HG02571 (cell line): ENCODE measurements at regions not wholly inside any gene's neighbourhood (a gene's known extent, or its start where the extent isn't known, plus 50 kb on each side); places are given as distances from the start of the nearest gene placed in this dataset.

Experiments
- ATAC-seq: cut with Tn5 transposase; IDR thresholded peaks from one replicate; pipeline ENCODE4 v1.9.1; 2021; ENCODE audit warnings: mild to moderate bottlenecking, moderate library complexity; ENCODE audit not compliant: unreplicated experiment

GRCh38 chr4:159443975-159444374 lies 341.1 kb downstream of the RAPGEF2 start:
- no peak for ATAC-seq

GRCh38 chr4:159444678-159445077 lies 341.8 kb downstream of the RAPGEF2 start:
- ATAC-seq: no peak

GRCh38 chr4:159445692-159446091 lies 342.8 kb downstream of the RAPGEF2 start:
- ATAC-seq: no peak

GRCh38 chr4:159446266-159446976 lies 343.5 kb downstream of the RAPGEF2 start:
- peak; percentile 100 for ATAC-seq

GRCh38 chr4:159447296-159447695 lies 344.4 kb downstream of the RAPGEF2 start:
- no peak for ATAC-seq

- no peak for ATAC-seq
Measured at GRCh38 chr4:159451006-159451405, 348.1 kb downstream of the RAPGEF2 start.

- no peak for ATAC-seq
Measured at GRCh38 chr4:159455675-159456237, 352.9 kb downstream of the RAPGEF2 start.

DNA sequence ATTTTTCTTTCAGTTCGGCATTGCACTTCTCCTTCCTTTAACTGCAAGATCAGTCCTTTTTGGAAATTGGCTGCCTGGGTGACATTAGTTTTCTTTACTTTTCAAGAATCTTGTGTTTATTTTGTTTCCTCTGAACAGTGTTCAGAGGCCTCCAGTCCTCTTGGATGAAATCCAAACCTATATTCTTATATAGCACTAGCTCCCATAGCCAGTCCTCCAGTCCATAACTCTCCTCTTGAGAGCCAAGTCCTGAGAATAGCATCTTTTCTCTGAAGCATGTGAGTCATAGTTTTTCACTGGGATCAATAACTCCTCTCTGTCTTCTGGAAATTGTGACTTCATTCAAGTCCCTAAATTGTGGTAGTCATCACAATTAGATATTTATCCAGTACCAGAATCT lies 357.5 kb downstream of the RAPGEF2 start:
- no peak for ATAC-seq

- no peak for ATAC-seq
Measured at GRCh38 chr4:159463235-159463634, 360.4 kb downstream of the RAPGEF2 start.

DNA sequence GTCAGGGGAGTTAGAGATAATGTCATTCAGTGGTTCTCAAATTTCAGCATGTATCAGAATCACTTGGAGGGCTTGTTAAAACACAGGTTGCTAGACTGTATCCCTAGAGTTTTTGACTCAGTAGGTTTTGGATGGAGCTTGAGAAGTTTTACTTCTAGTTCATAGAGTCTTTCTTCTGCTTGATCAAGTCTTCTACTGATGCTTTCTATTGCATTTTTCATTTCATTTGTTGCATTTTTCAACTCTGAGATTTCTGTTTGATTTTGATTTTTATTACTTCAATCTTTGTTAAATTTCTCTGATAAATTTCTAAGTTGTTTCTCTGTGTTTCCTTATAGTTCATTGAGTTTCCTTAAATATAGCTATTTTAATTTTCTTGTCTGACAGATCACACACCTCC lies 361.4 kb downstream of the RAPGEF2 start:
- no peak for ATAC-seq

DNA sequence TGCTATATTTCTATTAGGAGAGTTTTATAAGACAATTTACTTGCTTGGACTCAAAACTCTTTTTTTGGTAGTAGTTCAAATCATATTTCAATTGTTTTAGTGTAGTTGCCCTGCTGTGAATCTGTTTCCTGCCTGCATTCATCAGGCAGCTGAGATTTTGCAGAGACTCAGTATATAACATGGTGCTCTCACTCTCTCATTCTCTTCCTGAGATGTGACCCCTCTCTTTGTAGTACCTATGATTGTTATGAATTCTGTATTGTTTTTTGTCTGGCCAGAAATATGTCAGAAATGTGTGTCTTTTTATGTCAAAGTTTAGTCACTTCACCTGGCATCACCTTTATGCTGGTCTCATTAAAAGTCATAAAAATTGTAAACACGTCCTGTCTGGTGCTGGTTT lies 374.0 kb downstream of the RAPGEF2 start:
- ATAC-seq: no peak

GRCh38 chr4:159480826-159481225 lies 377.9 kb downstream of the RAPGEF2 start:
- ATAC-seq: no peak

DNA sequence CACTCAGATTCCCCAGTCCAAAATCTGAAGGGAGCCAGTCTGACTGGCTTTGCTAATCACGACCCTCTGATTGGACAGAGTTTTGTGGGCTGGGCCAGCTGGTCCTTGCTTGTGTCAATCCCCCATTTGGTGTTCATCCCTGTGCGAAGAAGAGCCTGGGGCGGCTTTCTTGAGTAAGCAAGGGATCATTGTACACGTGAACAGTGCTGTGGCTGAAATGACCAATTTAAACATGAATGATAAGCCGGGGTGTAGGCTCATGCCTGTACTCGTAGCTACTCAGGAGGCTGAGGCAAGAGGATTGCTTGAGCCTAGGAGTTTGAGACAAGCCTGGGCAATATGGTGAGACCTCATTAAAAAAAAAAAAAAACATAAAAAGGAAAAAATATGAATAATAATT lies 379.1 kb downstream of the RAPGEF2 start:
- ATAC-seq: no peak

DNA sequence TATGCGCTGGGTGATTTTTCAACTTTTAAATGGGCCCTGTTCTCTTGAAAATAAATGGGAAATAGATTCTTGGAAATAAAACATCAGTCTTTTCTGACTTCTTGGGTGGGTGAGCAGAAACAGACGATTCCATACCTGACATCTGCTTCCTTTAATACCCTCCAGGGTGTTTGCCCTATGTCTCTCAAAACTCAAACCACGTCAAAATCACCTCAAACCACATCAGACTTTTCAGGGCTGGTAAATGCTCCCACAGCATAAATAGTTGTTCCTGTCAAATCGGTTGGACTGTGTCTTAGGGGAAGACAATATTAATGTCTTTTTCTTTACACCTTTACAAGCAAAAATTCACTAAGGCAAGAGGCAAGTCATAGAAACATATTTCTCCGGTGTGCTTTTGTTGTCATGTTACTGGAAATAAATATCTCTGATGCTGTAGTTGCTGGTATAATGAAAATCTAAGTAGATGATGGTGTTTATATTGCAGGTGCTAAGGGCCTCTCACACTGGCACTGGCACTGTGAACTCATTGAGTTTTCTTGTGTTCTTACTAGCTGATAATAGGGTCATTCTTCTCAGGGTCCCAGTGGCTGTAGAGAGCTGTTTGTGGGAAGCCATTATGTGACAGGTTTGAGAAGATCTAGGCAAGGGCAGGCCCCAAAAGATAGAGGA lies 380.4 kb downstream of the RAPGEF2 start:
- ATAC-seq: no peak

DNA sequence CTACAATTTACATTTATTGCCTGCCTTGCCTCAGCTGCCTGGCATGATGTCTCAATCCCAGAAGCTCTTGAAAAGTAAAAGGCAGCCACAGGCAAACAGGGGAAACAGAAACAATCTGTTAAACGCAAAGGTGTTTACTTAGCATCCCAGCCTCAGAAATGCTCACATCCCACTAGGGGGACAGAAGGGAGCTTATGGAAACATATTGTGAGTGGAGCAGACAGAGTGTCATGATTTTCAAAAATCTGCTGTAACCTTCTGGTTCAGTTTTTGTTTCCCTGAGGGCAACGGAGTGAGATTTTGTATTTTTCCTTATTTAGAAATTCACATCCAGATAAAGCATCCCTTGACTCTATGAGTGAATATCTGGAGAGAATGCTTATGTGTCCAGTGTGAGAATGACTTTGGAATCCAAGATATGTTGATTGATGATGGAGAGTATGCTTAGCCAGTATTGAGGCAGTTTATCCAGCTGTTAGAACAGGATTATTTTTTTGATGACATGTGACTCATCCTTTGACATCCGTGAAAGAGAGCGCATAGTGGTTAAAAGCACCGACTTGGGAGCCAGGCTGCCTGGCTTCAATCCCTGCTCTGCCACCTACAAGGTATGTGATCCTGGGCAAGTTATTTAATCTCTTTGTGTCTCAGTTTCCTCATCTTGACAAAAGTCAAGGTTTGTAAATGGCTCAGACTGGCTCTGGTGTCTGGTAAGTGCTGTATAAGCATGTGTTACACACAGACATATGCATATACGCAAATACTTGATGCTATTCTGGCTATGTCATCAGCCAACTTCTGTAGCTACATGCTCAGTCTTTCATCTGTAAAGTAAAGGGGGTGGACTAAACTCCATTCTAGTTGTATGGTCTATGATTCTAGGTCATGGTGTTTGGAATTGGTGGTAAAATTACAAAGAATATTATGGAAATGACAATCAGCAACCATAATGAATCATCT lies 381.2 kb downstream of the RAPGEF2 start:
- ATAC-seq: no peak

DNA sequence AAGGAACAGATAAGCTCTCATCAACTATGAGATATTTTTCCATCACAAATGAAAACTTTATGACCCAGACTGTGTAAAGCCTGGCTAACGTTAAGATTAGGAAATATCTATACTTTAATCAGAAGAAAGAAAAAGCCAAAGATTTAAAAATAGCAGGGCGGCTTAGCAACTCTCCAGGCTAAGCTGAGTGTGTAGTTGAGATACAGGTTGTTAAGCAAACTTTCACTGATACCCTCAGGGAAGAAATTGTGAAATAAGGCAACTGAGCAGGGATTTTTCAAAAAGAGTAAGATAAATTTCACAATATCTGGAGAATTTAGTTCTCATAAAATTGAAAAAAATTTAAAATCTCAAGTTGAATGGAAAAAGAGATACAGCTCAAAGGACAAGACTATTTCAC lies 382.0 kb downstream of the RAPGEF2 start:
- ATAC-seq: no peak

GRCh38 chr4:159487284-159487747 lies 384.4 kb downstream of the RAPGEF2 start:
- peak; percentile 90 for ATAC-seq

- no peak for ATAC-seq
Measured at GRCh38 chr4:159489646-159490045, 386.8 kb downstream of the RAPGEF2 start.

- no peak for ATAC-seq
Measured at GRCh38 chr4:159495515-159496236, 392.8 kb downstream of the RAPGEF2 start.

GRCh38 chr4:159496248-159496647 lies 393.4 kb downstream of the RAPGEF2 start:
- ATAC-seq: no peak
